Liver (tissue), 8 donors: ENCODE measurements at regions not wholly inside any gene's neighbourhood (a gene's known extent, or its start where the extent isn't known, plus 50 kb on each side); places are given as distances from the start of the nearest gene placed in this dataset.

ENCODE experiments used
- DNase-seq: peaks from one replicate; pipeline ENCODE4 v3.0.0-alpha.2; 2017; ENCODE audit warnings: low spot score
- H3K27ac ChIP-seq, 2 donors: one replicate each; pipeline ENCODE4 v1.7.0; 2013; ENCODE audit warnings: inconsistent platforms in 2 of 2, low read length in 2 of 2, control low read depth in 1 of 2, low read depth in 1 of 2, mild to moderate bottlenecking in 1 of 2
- H3K27me3 ChIP-seq, 4 donors: one replicate each; pipeline versions ENCODE4 v1.6.1 to v1.7.0; 2013; ENCODE audit warnings: low read length in 3 of 4, inconsistent platforms in 1 of 4, mild to moderate bottlenecking in 1 of 4, moderate library complexity in 1 of 4; ENCODE audit not compliant: control insufficient read depth in 4 of 4, insufficient read depth in 4 of 4
- H3K36me3 ChIP-seq, 4 donors: one replicate each; pipeline versions ENCODE4 v1.6.1 to v1.7.0; 2013; ENCODE audit warnings: low read length in 3 of 4, mild to moderate bottlenecking in 3 of 4, low read depth in 1 of 4, moderate library complexity in 1 of 4; ENCODE audit not compliant: control insufficient read depth in 4 of 4, insufficient read depth in 3 of 4
- H3K4me1 ChIP-seq, 4 donors: one replicate each; pipeline versions ENCODE4 v1.6.1 to v1.7.0; 2013; ENCODE audit warnings: low read length in 3 of 4, mild to moderate bottlenecking in 3 of 4, moderate library complexity in 1 of 4; ENCODE audit not compliant: control insufficient read depth in 4 of 4, insufficient read depth in 4 of 4
- H3K4me3 ChIP-seq, 3 donors: one replicate each; pipeline versions ENCODE4 v1.6.1 to v1.7.0; 2013; ENCODE audit warnings: low read length in 3 of 3, control low read depth in 1 of 3, low read depth in 1 of 3, mild to moderate bottlenecking in 1 of 3
- H3K9ac ChIP-seq, 2 donors: one replicate each; pipeline ENCODE4 v1.7.0; 2013; ENCODE audit warnings: low read length in 2 of 2, mild to moderate bottlenecking in 2 of 2, moderate library complexity in 2 of 2, control low read depth in 1 of 2, low read depth in 1 of 2
- H3K9me3 ChIP-seq, 4 donors: one replicate each; pipeline versions ENCODE4 v1.6.1 to v1.7.0; 2013; ENCODE audit warnings: low read length in 3 of 4; ENCODE audit not compliant: control insufficient read depth in 4 of 4
- ATF3 ChIP-seq: IDR thresholded peaks from 2 replicates; pipeline ENCODE4 v1.6.1; 2016; ENCODE audit warnings: antibody characterized with exemption
- EGR1 ChIP-seq, 2 donors: IDR thresholded peaks; 2 replicates each; pipeline ENCODE4 v1.6.1; 2016 to 2018; ENCODE audit warnings: antibody characterized with exemption in 2 of 2, low read depth in 2 of 2
- FOXA1 ChIP-seq: IDR thresholded peaks from 2 replicates; pipeline ENCODE4 v1.6.1; 2016; ENCODE audit warnings: antibody characterized with exemption
- HNF4A ChIP-seq, 2 donors: conservative IDR thresholded peaks; 2 replicates each; pipeline ENCODE4 v1.6.1; 2016; ENCODE audit warnings: antibody characterized with exemption in 2 of 2, mild to moderate bottlenecking in 2 of 2
- HNF4G ChIP-seq: IDR thresholded peaks from 2 replicates; pipeline ENCODE4 v1.6.1; 2016; ENCODE audit warnings: antibody characterized with exemption
- JUND ChIP-seq, 2 donors: IDR thresholded peaks; 2 replicates each; pipeline ENCODE4 v1.6.1; 2016; ENCODE audit warnings: antibody characterized with exemption in 2 of 2
- MAX ChIP-seq: IDR thresholded peaks from 2 replicates; pipeline ENCODE4 v1.6.1; 2016; ENCODE audit warnings: antibody characterized with exemption
- RAD21 ChIP-seq, 2 donors: IDR thresholded peaks; 2 replicates each; pipeline ENCODE4 v1.6.1; 2016; ENCODE audit warnings: antibody characterized with exemption in 2 of 2, mild to moderate bottlenecking in 2 of 2
- RXRA ChIP-seq, 2 donors: IDR thresholded peaks; 2 replicates each; pipeline ENCODE4 v1.6.1; 2017 to 2018; ENCODE audit warnings: antibody characterized with exemption in 2 of 2, mild to moderate bottlenecking in 1 of 2
- SP1 ChIP-seq: IDR thresholded peaks from 2 replicates; pipeline ENCODE4 v1.6.1; 2018; ENCODE audit warnings: antibody characterized with exemption, mild to moderate bottlenecking
- TAF1 ChIP-seq: conservative IDR thresholded peaks from 2 replicates; pipeline ENCODE4 v1.6.1; 2016; ENCODE audit warnings: antibody characterized with exemption, mild to moderate bottlenecking
- YY1 ChIP-seq: IDR thresholded peaks from 2 replicates; pipeline ENCODE4 v1.6.1; 2016; ENCODE audit warnings: antibody characterized with exemption, mild to moderate bottlenecking
- ZBTB33 ChIP-seq: IDR thresholded peaks from 2 replicates; pipeline ENCODE4 v1.6.1; 2016; ENCODE audit warnings: antibody characterized with exemption
- WGBS: extraction: QIAGEN DNeasy Blood & Tissue Kit; methylation state at CpG from one replicate; pipeline ENCODE4 v1.1.7; 2013; 5-methylcytosine and 5-hydroxymethylcytosine counted together
- TF ChIP-seq, protein P1 (sequence below): fragments of 150-350 bp; IDR thresholded peaks from 2 replicates; pipeline ENCODE4 v1.5.1; 2017; ENCODE audit warnings: improper control_type of control experiment, low read depth, low read length; ENCODE audit not compliant: missing input control
- donor health status: healthy.
- donor health status: healthy.
- donor health status: healthy.
- donor health status: healthy.
- donor health status: healthy.

- no peak for TF ChIP-seq EGR1 (IDR thresholded peaks at IDR 0.05; ENCODE audit: low read depth in 2 of 2)
Observed at GRCh38 chr5:56493308-56493707, 260.2 kb upstream of the ANKRD55 start (continued).

GRCh38 chr5:56492812-56493211 is 259.7 kb upstream of the ANKRD55 start:
- H3K36me3 ChIP-seq, result no peaks in the 10 kb centered on the region
- no peak overlapping the region for H3K27ac ChIP-seq
- no peaks in the 10 kb centered on the region for H3K9me3 ChIP-seq
- H3K27me3 ChIP-seq, result no peaks in the 10 kb centered on the region
- no peak overlapping the region for H3K4me3 ChIP-seq
- DNase-seq, result no peak
- H3K4me1 ChIP-seq, result no peaks in the 10 kb centered on the region
- TF ChIP-seq HNF4A (conservative IDR thresholded peaks at IDR 0.05), result no peak
- TF ChIP-seq RAD21 (IDR thresholded peaks at IDR 0.05), result no peak
- TF ChIP-seq FOXA1, result no peak
- no peak for TF ChIP-seq MAX
- TF ChIP-seq HNF4G, result no peak
- no peak for TF ChIP-seq YY1
- no peak overlapping the region for H3K9ac ChIP-seq
- WGBS, result 87% methylated on average over 5 of the region's 5 CpGs

GRCh38 chr5:56490971-56491468 is 257.9 kb upstream of the ANKRD55 start:
- Histone ChIP-seq H3K9ac (no peak overlapping the region), H3K9me3 (no peaks in the 10 kb centered on the region), H3K27ac (no peak overlapping the region), H3K27me3 (no peaks in the 10 kb centered on the region), H3K36me3 (no peaks in the 10 kb centered on the region), H3K4me1 (no peaks in the 10 kb centered on the region), H3K4me3 (no peak overlapping the region)
- DNase-seq, result no peak
- 53% methylated on average over 9 of the region's 9 CpGs for WGBS
- TF ChIP-seq HNF4G (no peak), TAF1 (no peak), SP1 (no peak), YY1 (no peak), RXRA (IDR thresholded peaks at IDR 0.05) (no peak), MAX (no peak), JUND (IDR thresholded peaks at IDR 0.05) (no peak), ZBTB33 (no peak), ATF3 (no peak), EGR1 (IDR thresholded peaks at IDR 0.05; ENCODE audit: low read depth in 2 of 2) (no peak)
- TF ChIP-seq, protein P1, sequence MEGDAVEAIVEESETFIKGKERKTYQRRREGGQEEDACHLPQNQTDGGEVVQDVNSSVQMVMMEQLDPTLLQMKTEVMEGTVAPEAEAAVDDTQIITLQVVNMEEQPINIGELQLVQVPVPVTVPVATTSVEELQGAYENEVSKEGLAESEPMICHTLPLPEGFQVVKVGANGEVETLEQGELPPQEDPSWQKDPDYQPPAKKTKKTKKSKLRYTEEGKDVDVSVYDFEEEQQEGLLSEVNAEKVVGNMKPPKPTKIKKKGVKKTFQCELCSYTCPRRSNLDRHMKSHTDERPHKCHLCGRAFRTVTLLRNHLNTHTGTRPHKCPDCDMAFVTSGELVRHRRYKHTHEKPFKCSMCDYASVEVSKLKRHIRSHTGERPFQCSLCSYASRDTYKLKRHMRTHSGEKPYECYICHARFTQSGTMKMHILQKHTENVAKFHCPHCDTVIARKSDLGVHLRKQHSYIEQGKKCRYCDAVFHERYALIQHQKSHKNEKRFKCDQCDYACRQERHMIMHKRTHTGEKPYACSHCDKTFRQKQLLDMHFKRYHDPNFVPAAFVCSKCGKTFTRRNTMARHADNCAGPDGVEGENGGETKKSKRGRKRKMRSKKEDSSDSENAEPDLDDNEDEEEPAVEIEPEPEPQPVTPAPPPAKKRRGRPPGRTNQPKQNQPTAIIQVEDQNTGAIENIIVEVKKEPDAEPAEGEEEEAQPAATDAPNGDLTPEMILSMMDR, result no peak
